ENCODE measurements at regions not wholly inside any gene's neighbourhood (a gene's known extent, or its start where the extent isn't known, plus 50 kb on each side); places are given as distances from the start of the nearest gene placed in this dataset.

GRCh38 chr6:44044940-44045671, 82.1 kb downstream of the MRPL14 start:
- intact Hi-C loops (cut with micrococcal nuclease; ENCODE audit: unreplicated experiment) = loop anchor here (5.0 kb wide), 1 partner anchor 53 kb away; no protein-coding TSS in a partner anchor
- TF ChIP-seq FOXP1 (IDR thresholded peaks at IDR 0.05) (0 out of 2 replicates have a peak, but pooled peaks have one; percentile 17), FOXP1 (CRISPR knock-in tag; IDR thresholded peaks at IDR 0.05) (no peak), ZNF232 (CRISPR knock-in tag; IDR thresholded peaks at IDR 0.05; ENCODE audit: borderline replicate concordance) (no peak), ATF1 (CRISPR knock-in tag; IDR thresholded peaks at IDR 0.05) (no peak), SMARCE1 (IDR thresholded peaks at IDR 0.05; ENCODE audit: borderline replicate concordance) (no peak), ZFY (CRISPR knock-in tag; IDR thresholded peaks at IDR 0.05) (no peak), PHB2 (IDR thresholded peaks at IDR 0.05; ENCODE audit: partially characterized antibody) (peak; percentile 74), THAP8 (CRISPR knock-in tag; IDR thresholded peaks at IDR 0.05; ENCODE audit: borderline replicate concordance) (no peak), HNRNPK (IDR thresholded peaks at IDR 0.05; ENCODE audit: low read depth, low read length, poor library complexity, severe bottlenecking) (no peak), TIGD3 (CRISPR knock-in tag; IDR thresholded peaks at IDR 0.05; ENCODE audit: borderline replicate concordance) (no peak), GPN1 (CRISPR knock-in tag; IDR thresholded peaks at IDR 0.05; ENCODE audit: borderline replicate concordance) (no peak), CREB1 (IDR thresholded peaks at IDR 0.05) (peak; percentile 1; the same call in 1 of the 2 replicates), CREB1 (CRISPR knock-in tag; IDR thresholded peaks at IDR 0.05) (no peak), ZNF605 (CRISPR knock-in tag; IDR thresholded peaks at IDR 0.05) (no peak), CEBPZ (IDR thresholded peaks at IDR 0.05; ENCODE audit: low read length) (no peak), RAD51 (IDR thresholded peaks at IDR 0.05; ENCODE audit: borderline replicate concordance) (0 out of 2 replicates have a peak, but pooled peaks have one; percentile 14), AHR (CRISPR knock-in tag; IDR thresholded peaks at IDR 0.05) (no peak), ZNF225 (CRISPR knock-in tag; IDR thresholded peaks at IDR 0.05) (no peak), ZBTB7B (CRISPR knock-in tag; IDR thresholded peaks at IDR 0.05) (no peak), ZNF207 (IDR thresholded peaks at IDR 0.05; ENCODE audit: borderline replicate concordance) (0 out of 2 replicates have a peak, but pooled peaks have one; percentile 40), THRA (CRISPR knock-in tag; IDR thresholded peaks at IDR 0.05; ENCODE audit: borderline replicate concordance) (no peak)

More at GRCh38 chr6:44044940-44045671, 82.1 kb downstream of the MRPL14 start:
- Histone ChIP-seq H3K9me3 (ENCODE audit: low read length) (no peaks in the 10 kb centered on the region), H2AFZ (ENCODE audit: low read length) (no peak overlapping the region), H3K27ac (ENCODE audit: extremely low read length, insufficient read depth, low read length) (no peak overlapping the region), H3K36me3 (replicated peaks in 1 of 2; ENCODE audit: control insufficient read depth in 1 of 2, insufficient read depth in 2 of 2, low read length in 2 of 2) (no peaks in the 10 kb centered on the region), H3K4me1 (ENCODE audit: insufficient read depth, low read length) (peaks cover 54% of the 10 kb centered on the region), H3K4me3 (replicated peaks in 1 of 3; ENCODE audit: insufficient read depth in 1 of 3, low read depth in 2 of 3, low read length in 3 of 3) (no peak overlapping the region), H3K79me2 (ENCODE audit: insufficient read depth, low read length) (no peaks in the 10 kb centered on the region), H3K4me2 (ENCODE audit: low read depth, low read length) (no peak overlapping the region), H3K9ac (ENCODE audit: insufficient read depth, low read depth, low read length) (no peak overlapping the region), H4K20me1 (ENCODE audit: insufficient read depth, low read length) (no peaks in the 10 kb centered on the region), H3K27me3 (ENCODE audit: control insufficient read depth in 1 of 2, insufficient read depth in 2 of 2, low read length in 2 of 2) (peaks cover 0 to 17% of the 10 kb centered on the region in 2 experiments; a peak in 4 of 5 replicates)
- ATAC-seq (no peak), FAIRE-seq (no peak), DNase-seq (ENCODE audit: low spot score) (no peak)
- in situ Hi-C loops (cut with HindIII; ENCODE audit: extremely low pct_ligation_motif_present, low pct_unique_long_range_greater_than_20kb) = no loop called here
- no TSS peak for BruUV-seq (replicated peaks)
- ChIA-PET CTCF (ENCODE audit: low intra/inter-chr PET ratio, low total read pairs) (no interaction called here), POLR2A (no interaction called here)
- 30% methylated on average over 2 of the region's 2 CpGs for WGBS (ENCODE audit: low lambda C conversion rate)
